Heart left ventricle (tissue), 16 donors: ENCODE measurements at regions not wholly inside any gene's neighbourhood (a gene's known extent, or its start where the extent isn't known, plus 50 kb on each side); places are given as distances from the start of the nearest gene placed in this dataset.

ENCODE experiments used
- ATAC-seq, 4 donors: fragments of 200-7000 bp; cut with Tn5 transposase; one replicate each; pipeline ENCODE4 v1.9.1; 2020 to 2022; ENCODE audit warnings: moderate library complexity in 4 of 4, mild to moderate bottlenecking in 3 of 4, moderate number of reproducible peaks in 1 of 4
- DNase-seq, 5 donors: peaks; one replicate each; pipeline ENCODE4 v3.0.0-alpha.2; 2020
- H3K27ac ChIP-seq, 12 donors: fragments of 200-600 bp; sonication (generic) in 4 of 12; one replicate each; pipeline versions ENCODE4 v1.5.0 to v1.8.0; 2016 to 2022; ENCODE audit warnings: mild to moderate bottlenecking in 2 of 12
- H3K27me3 ChIP-seq, 9 donors: fragments of 200-600 bp; sonication (generic) in 2 of 9; one replicate each; pipeline versions ENCODE4 v1.5.1 to v1.8.0; 2016 to 2022; ENCODE audit warnings: mild to moderate bottlenecking in 3 of 9
- H3K36me3 ChIP-seq, 9 donors: fragments of 200-600 bp; sonication (generic) in 2 of 9; one replicate each; pipeline versions ENCODE4 v1.5.0 to v1.8.0; 2018 to 2022; ENCODE audit warnings: mild to moderate bottlenecking in 2 of 9
- H3K4me1 ChIP-seq, 12 donors: fragments of 200-600 bp; sonication (generic) in 4 of 12; one replicate each; pipeline versions ENCODE4 v1.5.0 to v1.8.0; 2016 to 2022; ENCODE audit warnings: mild to moderate bottlenecking in 3 of 12
- H3K4me3 ChIP-seq, 12 donors: fragments of 200-600 bp; sonication (generic) in 4 of 12; one replicate each; pipeline versions ENCODE4 v1.5.0 to v1.8.0; 2017 to 2022; ENCODE audit warnings: mild to moderate bottlenecking in 9 of 12, moderate library complexity in 4 of 12
- H3K9me3 ChIP-seq, 12 donors: fragments of 200-600 bp; sonication (generic) in 4 of 12; one replicate each; pipeline versions ENCODE4 v1.5.0 to v1.8.0; 2016 to 2022; ENCODE audit warnings: mild to moderate bottlenecking in 1 of 12
- POLR2A ChIP-seq, 2 donors: fragments of 450-650 bp; IDR thresholded peaks; one replicate each; pipeline ENCODE4 v1.6.1; 2017; ENCODE audit warnings: antibody characterized with exemption in 2 of 2, mild to moderate bottlenecking in 2 of 2, moderate library complexity in 2 of 2
- WGBS, 4 donors: extraction: QIAGEN DNeasy Blood & Tissue Kit in 2 of 4; methylation state at CpG; one replicate each; pipeline versions ENCODE4 v1.1.5 to v1.1.7; 2013 to 2018; 5-methylcytosine and 5-hydroxymethylcytosine counted together
- intact Hi-C, 10 donors: fragments of 100-400 bp; cut with DNase I; formaldehyde crosslinking; loops; one replicate each; pipeline versions ENCODE4 v1.11.1 to v1.14.2; 2022
- TF ChIP-seq, protein P1 (sequence below), 12 donors: fragments of 200-600 bp; sonication (generic) in 4 of 12; IDR thresholded peaks; one replicate each; pipeline versions ENCODE4 v1.5.0 to v1.8.0; 2018 to 2022; ENCODE audit warnings: antibody characterized with exemption in 12 of 12, mild to moderate bottlenecking in 5 of 12
- donor health status: ischemic (EF 13 %, LVEDD 7.1; RV severe dilation, severe dysfunction).
- donor health status: healthy with polysubstance abuse.
- donor health status: DM: no; HTN: yes; CAD: no.
- donor health status: DM: no; HTN: no; CAD: no.
- donor health status: ischemic (EF 25% LVEDD 6.9; RV normal size, moderate dysfunction).
- donor health status: ischemic (EF 25% LVEDD 5.7; RV mildly dilated, moderate dysfunction).
- donor health status: healthy.
- donor health status: DM: yes; HTN: yes; CAD: no.
- donor health status: ischemic (EF 35%, LVEDD 5.7; RV mildly dilated, moderate dysfunction).
- donor health status: nonischemic (EF 11% LVEDD 7.7; RV severe dilation, severe dysfunction).
- donor health status: DM: yes; HTN: yes; CAD: no.
- donor health status: PGD.
- donor health status: ischemic (EF 29% LVEDD 5.4; RV normal size, mild dysfunction).
- donor health status: nonischemic (EF 23%, LVEDD 6.1; RV moderate dilation, normal function).

DNA sequence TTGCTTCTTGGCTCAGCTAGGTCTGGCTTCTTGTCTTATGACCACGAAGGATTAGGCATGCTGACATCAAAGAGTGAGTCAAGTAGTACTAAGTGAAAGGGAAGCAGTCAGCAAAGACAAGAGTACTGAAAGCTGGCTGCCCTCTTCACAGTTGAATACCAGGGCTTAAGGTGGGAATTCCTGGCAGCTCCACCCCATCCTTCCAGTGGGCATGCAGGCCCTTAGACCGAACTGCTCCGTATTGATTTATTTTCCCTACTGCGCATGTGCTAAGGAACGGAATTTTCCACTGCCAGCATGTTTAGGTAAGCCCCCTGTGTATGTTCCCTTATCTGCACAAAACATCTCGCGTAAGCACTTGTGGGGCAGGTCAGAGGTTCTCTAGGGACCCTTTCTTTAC, 2320.1 kb downstream of the ARAP2 start:
- H3K27ac ChIP-seq, result no peak overlapping the region
- 63 to 84% (median 68%) methylated on average over 7 of the region's 7 CpGs for WGBS, 4 donors
- no peaks in the 10 kb centered on the region for H3K27me3 ChIP-seq
- no peak for TF ChIP-seq POLR2A (IDR thresholded peaks at IDR 0.05)
- TF ChIP-seq, protein P1, sequence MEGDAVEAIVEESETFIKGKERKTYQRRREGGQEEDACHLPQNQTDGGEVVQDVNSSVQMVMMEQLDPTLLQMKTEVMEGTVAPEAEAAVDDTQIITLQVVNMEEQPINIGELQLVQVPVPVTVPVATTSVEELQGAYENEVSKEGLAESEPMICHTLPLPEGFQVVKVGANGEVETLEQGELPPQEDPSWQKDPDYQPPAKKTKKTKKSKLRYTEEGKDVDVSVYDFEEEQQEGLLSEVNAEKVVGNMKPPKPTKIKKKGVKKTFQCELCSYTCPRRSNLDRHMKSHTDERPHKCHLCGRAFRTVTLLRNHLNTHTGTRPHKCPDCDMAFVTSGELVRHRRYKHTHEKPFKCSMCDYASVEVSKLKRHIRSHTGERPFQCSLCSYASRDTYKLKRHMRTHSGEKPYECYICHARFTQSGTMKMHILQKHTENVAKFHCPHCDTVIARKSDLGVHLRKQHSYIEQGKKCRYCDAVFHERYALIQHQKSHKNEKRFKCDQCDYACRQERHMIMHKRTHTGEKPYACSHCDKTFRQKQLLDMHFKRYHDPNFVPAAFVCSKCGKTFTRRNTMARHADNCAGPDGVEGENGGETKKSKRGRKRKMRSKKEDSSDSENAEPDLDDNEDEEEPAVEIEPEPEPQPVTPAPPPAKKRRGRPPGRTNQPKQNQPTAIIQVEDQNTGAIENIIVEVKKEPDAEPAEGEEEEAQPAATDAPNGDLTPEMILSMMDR (IDR thresholded peaks at IDR 0.05), result no peak
- DNase-seq (no peak), ATAC-seq (no peak)
- no peaks in the 10 kb centered on the region for H3K36me3 ChIP-seq
- no peak overlapping the region for H3K4me3 ChIP-seq
- peaks cover 0 to 3% (median 0%) of the 10 kb centered on the region in 12 donors for H3K9me3 ChIP-seq
- H3K4me1 ChIP-seq, result no peaks in the 10 kb centered on the region
- intact Hi-C loops, result no loop called here

DNA sequence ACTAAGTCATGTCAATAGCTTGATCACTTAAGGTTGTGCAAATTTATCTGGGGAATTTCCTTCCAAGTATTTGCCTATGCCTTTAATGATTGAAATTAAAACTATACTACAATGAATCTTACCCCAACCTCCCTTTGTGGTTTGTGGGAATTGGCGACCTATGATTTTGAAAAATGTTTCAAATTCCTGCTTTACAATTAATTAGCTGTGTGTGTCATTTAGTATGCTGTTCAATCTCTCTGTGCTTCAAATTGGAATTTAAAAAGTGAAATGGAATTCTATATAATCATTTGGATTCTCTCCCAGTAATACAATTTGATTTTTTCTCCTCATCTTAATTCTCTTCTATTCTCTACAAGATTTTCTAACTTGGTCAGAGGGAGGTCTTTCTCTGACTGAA, 2319.5 kb downstream of the ARAP2 start:
- Histone ChIP-seq H3K27ac (no peak overlapping the region), H3K4me3 (no peak overlapping the region), H3K4me1 (no peaks in the 10 kb centered on the region), H3K27me3 (no peaks in the 10 kb centered on the region), H3K36me3 (no peaks in the 10 kb centered on the region), H3K9me3 (peaks cover 0 to 4% (median 0%) of the 10 kb centered on the region in 12 donors)
- TF ChIP-seq, protein P1 (IDR thresholded peaks at IDR 0.05), result no peak
- TF ChIP-seq POLR2A (IDR thresholded peaks at IDR 0.05), result no peak
- ATAC-seq (no peak), DNase-seq (no peak)
- WGBS, 4 donors, result 73 to 85% (median 84%) methylated on average over 1 of the region's 1 CpG
- intact Hi-C loops, result no loop called here

DNA sequence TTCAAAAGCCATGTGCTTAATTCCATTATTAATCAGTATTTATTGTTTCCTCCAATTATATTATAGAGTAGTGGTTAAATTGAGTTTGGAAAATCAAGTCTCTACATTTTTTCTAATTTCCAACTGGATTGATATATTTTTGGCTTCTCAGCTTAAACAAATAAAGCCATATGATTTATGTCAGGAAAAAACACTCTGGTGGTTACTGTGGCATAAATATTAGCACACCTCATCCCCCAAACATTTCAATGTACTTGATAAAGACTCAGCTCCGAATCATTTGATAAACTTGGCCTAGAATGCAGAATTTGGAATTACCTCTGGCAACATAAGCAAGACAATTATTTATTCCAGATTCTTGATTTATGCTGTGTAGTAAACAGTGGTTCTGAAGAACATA, 2313.8 kb downstream of the ARAP2 start:
- H3K36me3 ChIP-seq, result no peaks in the 10 kb centered on the region
- DNase-seq, result no peak
- 20 to 50% (median 28%) methylated on average over 1 of the region's 1 CpG for WGBS, 4 donors
- no peak overlapping the region for H3K27ac ChIP-seq
- no peaks in the 10 kb centered on the region for H3K27me3 ChIP-seq
- H3K4me1 ChIP-seq, result no peaks in the 10 kb centered on the region
- H3K4me3 ChIP-seq, result no peak overlapping the region
- H3K9me3 ChIP-seq, result peaks cover 0 to 4% (median 0%) of the 10 kb centered on the region in 12 donors
- no peak for ATAC-seq
- intact Hi-C loops, result no loop called here
- TF ChIP-seq POLR2A (IDR thresholded peaks at IDR 0.05), result no peak
- TF ChIP-seq, protein P1 (IDR thresholded peaks at IDR 0.05), result no peak

DNA sequence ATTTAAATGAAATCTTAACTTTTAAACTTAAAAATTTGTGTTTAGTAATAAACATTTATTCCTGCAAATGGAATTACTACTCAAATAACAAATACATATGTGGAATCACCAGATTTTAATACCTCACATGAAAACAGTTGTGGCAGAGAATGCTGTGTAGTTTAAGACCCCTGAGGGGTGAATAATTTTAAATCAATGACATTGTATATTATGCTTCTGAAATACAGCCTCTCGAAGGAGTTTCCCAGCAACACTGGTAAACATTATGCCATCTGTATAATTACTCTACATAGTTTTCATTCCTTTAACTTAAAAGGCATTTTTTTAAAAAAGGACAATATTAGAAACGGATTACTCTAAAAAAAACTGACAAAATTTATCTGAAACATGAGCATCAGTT, 2313.3 kb downstream of the ARAP2 start:
- intact Hi-C loops, result no loop called here
- Histone ChIP-seq H3K4me1 (no peaks in the 10 kb centered on the region), H3K36me3 (no peaks in the 10 kb centered on the region), H3K27me3 (no peaks in the 10 kb centered on the region), H3K4me3 (no peak overlapping the region), H3K27ac (no peak overlapping the region), H3K9me3 (peaks cover 0 to 4% (median 0%) of the 10 kb centered on the region in 12 donors)
- ATAC-seq (no peak), DNase-seq (no peak)
- 59 to 69% (median 66%) methylated on average over 2 of the region's 2 CpGs for WGBS, 4 donors
- no peak for TF ChIP-seq POLR2A (IDR thresholded peaks at IDR 0.05)
- TF ChIP-seq, protein P1 (IDR thresholded peaks at IDR 0.05), result no peak
